ENCODE measurements at regions not wholly inside any gene's neighbourhood (a gene's known extent, or its start where the extent isn't known, plus 50 kb on each side); places are given as distances from the start of the nearest gene placed in this dataset.

- H3K4me3 ChIP-seq (ENCODE audit: low read depth, low read length) = no peak overlapping the region
- TF ChIP-seq, protein P1, sequence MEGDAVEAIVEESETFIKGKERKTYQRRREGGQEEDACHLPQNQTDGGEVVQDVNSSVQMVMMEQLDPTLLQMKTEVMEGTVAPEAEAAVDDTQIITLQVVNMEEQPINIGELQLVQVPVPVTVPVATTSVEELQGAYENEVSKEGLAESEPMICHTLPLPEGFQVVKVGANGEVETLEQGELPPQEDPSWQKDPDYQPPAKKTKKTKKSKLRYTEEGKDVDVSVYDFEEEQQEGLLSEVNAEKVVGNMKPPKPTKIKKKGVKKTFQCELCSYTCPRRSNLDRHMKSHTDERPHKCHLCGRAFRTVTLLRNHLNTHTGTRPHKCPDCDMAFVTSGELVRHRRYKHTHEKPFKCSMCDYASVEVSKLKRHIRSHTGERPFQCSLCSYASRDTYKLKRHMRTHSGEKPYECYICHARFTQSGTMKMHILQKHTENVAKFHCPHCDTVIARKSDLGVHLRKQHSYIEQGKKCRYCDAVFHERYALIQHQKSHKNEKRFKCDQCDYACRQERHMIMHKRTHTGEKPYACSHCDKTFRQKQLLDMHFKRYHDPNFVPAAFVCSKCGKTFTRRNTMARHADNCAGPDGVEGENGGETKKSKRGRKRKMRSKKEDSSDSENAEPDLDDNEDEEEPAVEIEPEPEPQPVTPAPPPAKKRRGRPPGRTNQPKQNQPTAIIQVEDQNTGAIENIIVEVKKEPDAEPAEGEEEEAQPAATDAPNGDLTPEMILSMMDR (IDR thresholded peaks at IDR 0.05; ENCODE audit: insufficient read depth, low read length) = no peak
- no peak for DNase-seq (ENCODE audit: low read depth)
Observed at GRCh38 chr12:73161970-73162369, 889.8 kb downstream of the TRHDE start.

GRCh38 chr12:73180734-73181133, 908.6 kb downstream of the TRHDE start:
- TF ChIP-seq, protein P1 (IDR thresholded peaks at IDR 0.05; ENCODE audit: insufficient read depth, low read length) = no peak
- no peak overlapping the region for H3K4me3 ChIP-seq (ENCODE audit: low read depth, low read length)
- DNase-seq (ENCODE audit: low read depth) = no peak

GRCh38 chr12:73181244-73181643, 909.1 kb downstream of the TRHDE start:
- TF ChIP-seq, protein P1 (IDR thresholded peaks at IDR 0.05; ENCODE audit: insufficient read depth, low read length) = no peak
- H3K4me3 ChIP-seq (ENCODE audit: low read depth, low read length) = no peak overlapping the region
- no peak for DNase-seq (ENCODE audit: low read depth)

- DNase-seq (ENCODE audit: low read depth) = no peak
- no peak overlapping the region for H3K4me3 ChIP-seq (ENCODE audit: low read depth, low read length)
- TF ChIP-seq, protein P1 (IDR thresholded peaks at IDR 0.05; ENCODE audit: insufficient read depth, low read length) = no peak
Observed at GRCh38 chr12:73185403-73185802, 913.2 kb downstream of the TRHDE start.

GRCh38 chr12:73186272-73186671, 914.1 kb downstream of the TRHDE start:
- TF ChIP-seq, protein P1 (IDR thresholded peaks at IDR 0.05; ENCODE audit: insufficient read depth, low read length) = no peak
- no peak for DNase-seq (ENCODE audit: low read depth)
- no peak overlapping the region for H3K4me3 ChIP-seq (ENCODE audit: low read depth, low read length)

- TF ChIP-seq, protein P1 (IDR thresholded peaks at IDR 0.05; ENCODE audit: insufficient read depth, low read length) = no peak
- H3K4me3 ChIP-seq (ENCODE audit: low read depth, low read length) = no peak overlapping the region
- DNase-seq (ENCODE audit: low read depth) = no peak
Observed at GRCh38 chr12:73187765-73188164, 915.6 kb downstream of the TRHDE start.

DNA sequence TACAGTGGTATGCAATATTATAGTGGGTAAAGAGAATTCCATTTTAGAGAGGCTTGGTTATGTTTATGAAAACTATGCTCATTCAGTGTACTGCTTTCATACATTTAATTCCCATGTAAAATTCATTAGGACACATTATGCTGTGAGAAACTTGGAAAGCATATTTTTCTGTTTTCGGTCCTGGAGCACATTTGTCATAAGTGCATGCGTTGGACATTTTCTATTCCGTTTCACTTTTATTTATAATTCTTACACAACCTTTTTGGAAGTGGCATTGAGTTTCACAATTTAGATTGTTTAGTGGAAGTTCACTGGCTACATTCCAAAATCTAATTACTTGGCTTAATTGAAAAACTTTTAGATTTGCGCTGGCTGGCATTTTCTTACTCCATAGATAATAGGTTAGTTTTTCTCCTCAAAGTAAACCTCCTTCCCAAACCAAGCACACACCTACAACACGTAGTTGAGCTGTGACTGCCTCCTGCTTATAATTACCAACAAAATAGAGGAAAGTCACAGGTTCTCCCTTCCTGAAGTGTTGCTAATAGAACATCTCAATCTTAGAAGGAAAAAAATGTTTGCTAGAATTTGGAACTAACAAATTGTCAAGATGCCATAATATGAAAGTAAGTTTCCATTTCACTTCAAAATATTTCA, 938.5 kb downstream of the TRHDE start:
- H3K4me3 ChIP-seq (ENCODE audit: low read depth, low read length) = no peak overlapping the region
- TF ChIP-seq, protein P1 (IDR thresholded peaks at IDR 0.05; ENCODE audit: insufficient read depth, low read length) = no peak
- no peak for DNase-seq (ENCODE audit: low read depth)

Data from fibroblast of the aortic adventitia (primary cell).